ENCODE measurements at regions not wholly inside any gene's neighbourhood (a gene's known extent, or its start where the extent isn't known, plus 50 kb on each side); places are given as distances from the start of the nearest gene placed in this dataset.
"Not testable (repeated sequence)": the region's sequence is repeated elsewhere in the genome, so short reads cannot be mapped to it uniquely, and the experiment has no call there.

DNA sequence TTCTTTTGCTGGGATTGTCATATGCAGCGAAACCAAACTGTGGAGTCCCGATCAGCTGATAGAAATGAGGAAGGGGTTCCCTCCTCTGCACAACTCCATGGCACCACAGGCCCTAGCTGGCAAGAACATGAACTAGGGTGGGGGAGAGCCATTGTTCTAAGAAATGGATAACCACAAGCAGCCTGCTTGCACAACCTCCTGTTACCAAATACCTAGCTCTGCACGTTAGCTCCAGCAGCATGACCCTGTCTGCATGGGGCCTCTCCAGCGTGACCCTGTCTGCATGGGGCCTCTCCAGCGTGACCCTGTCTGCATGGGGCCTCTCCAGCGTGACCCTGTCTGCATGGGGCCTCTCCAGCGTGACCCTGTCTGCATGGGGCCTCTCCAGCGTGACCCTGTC is 793.6 kb downstream of the SPATA31A7 start:
- not testable (repeated sequence) for H3K4me3 Mint-ChIP-seq; H3K79me1 ChIP-seq (ENCODE audit: insufficient read depth, low read depth, low read length, poor library complexity, severe bottlenecking); H3K4me1 Mint-ChIP-seq; H3K18ac ChIP-seq (ENCODE audit: insufficient read length, low read depth, low read length); H2BK20ac ChIP-seq (ENCODE audit: low read depth, low read length, poor library complexity, severe bottlenecking); H4K8ac ChIP-seq (replicated peaks; ENCODE audit: insufficient read length, low read depth, low read length); H3K4me2 ChIP-seq (ENCODE audit: insufficient read depth, insufficient read length, low read length); H3K4ac ChIP-seq (ENCODE audit: low read depth, low read length); H3K9ac ChIP-seq (ENCODE audit: extremely low read depth, insufficient read length, low read length); H3K27me3 Mint-ChIP-seq (ENCODE audit: low read depth); H3K27me3 ChIP-seq (ENCODE audit: insufficient read depth, low read length); H2BK15ac ChIP-seq (ENCODE audit: low read depth, low read length); H2BK12ac ChIP-seq (ENCODE audit: insufficient read length, low read depth, low read length); H2AK5ac ChIP-seq (ENCODE audit: insufficient read length, low read length); H4K91ac ChIP-seq (ENCODE audit: insufficient read length, low read depth, low read length); H3K9me3 Mint-ChIP-seq; DNase-seq; H3K27ac ChIP-seq (ENCODE audit: insufficient read length, low read depth, low read length); H2AFZ ChIP-seq (ENCODE audit: low read length); H3K14ac ChIP-seq (ENCODE audit: insufficient read depth, low read length); H2BK5ac ChIP-seq (ENCODE audit: insufficient read length, low read length); H3T11ph ChIP-seq (ENCODE audit: low read length); H4K5ac ChIP-seq (ENCODE audit: insufficient read length, low read depth, low read length); H3K23me2 ChIP-seq (ENCODE audit: insufficient read length, low read depth, low read length, poor library complexity, severe bottlenecking); H2BK120ac ChIP-seq (ENCODE audit: low read depth, low read length, poor library complexity, severe bottlenecking); H3K9me3 ChIP-seq (ENCODE audit: control insufficient read depth, low read depth, low read length); H4K20me1 ChIP-seq (ENCODE audit: control insufficient read depth, insufficient read depth, insufficient read length); H3K4me1 ChIP-seq (ENCODE audit: insufficient read depth, low read length); H3K23ac ChIP-seq (ENCODE audit: insufficient read length, low read depth, low read length); H3K79me2 ChIP-seq (ENCODE audit: insufficient read depth, low read length); H3K27ac Mint-ChIP-seq; H3K56ac ChIP-seq (ENCODE audit: insufficient read length, low read depth, low read length); H3K36me3 Mint-ChIP-seq (ENCODE audit: insufficient read depth in 1 of 3, low read depth in 3 of 3)
- no CpG with 5 or more reads among the region's 8 CpGs for WGBS (ENCODE audit: extremely low coverage, insufficient read length, low lambda C conversion rate)

- WGBS (ENCODE audit: extremely low coverage, insufficient read length, low lambda C conversion rate) = no CpG with 5 or more reads among the region's 9 CpGs
- not testable (repeated sequence) for H3K4me1 Mint-ChIP-seq; H3K18ac ChIP-seq (ENCODE audit: insufficient read length, low read depth, low read length); H2BK15ac ChIP-seq (ENCODE audit: low read depth, low read length); H4K20me1 ChIP-seq (ENCODE audit: control insufficient read depth, insufficient read depth, insufficient read length); H4K5ac ChIP-seq (ENCODE audit: insufficient read length, low read depth, low read length); H3K4me3 Mint-ChIP-seq; H3K4me2 ChIP-seq (ENCODE audit: insufficient read depth, insufficient read length, low read length); H3K9me3 ChIP-seq (ENCODE audit: control insufficient read depth, low read depth, low read length); H2BK12ac ChIP-seq (ENCODE audit: insufficient read length, low read depth, low read length); H3K23ac ChIP-seq (ENCODE audit: insufficient read length, low read depth, low read length); H3K27me3 Mint-ChIP-seq (ENCODE audit: low read depth); H2AFZ ChIP-seq (ENCODE audit: low read length); H3K9ac ChIP-seq (ENCODE audit: extremely low read depth, insufficient read length, low read length); H4K8ac ChIP-seq (replicated peaks; ENCODE audit: insufficient read length, low read depth, low read length); H3K79me2 ChIP-seq (ENCODE audit: insufficient read depth, low read length); H2BK120ac ChIP-seq (ENCODE audit: low read depth, low read length, poor library complexity, severe bottlenecking); H3K27me3 ChIP-seq (ENCODE audit: insufficient read depth, low read length); H3K9me3 Mint-ChIP-seq; H4K91ac ChIP-seq (ENCODE audit: insufficient read length, low read depth, low read length); H3T11ph ChIP-seq (ENCODE audit: low read length); H3K56ac ChIP-seq (ENCODE audit: insufficient read length, low read depth, low read length); H3K23me2 ChIP-seq (ENCODE audit: insufficient read length, low read depth, low read length, poor library complexity, severe bottlenecking); H3K4ac ChIP-seq (ENCODE audit: low read depth, low read length); H3K4me1 ChIP-seq (ENCODE audit: insufficient read depth, low read length); H2BK20ac ChIP-seq (ENCODE audit: low read depth, low read length, poor library complexity, severe bottlenecking); H3K14ac ChIP-seq (ENCODE audit: insufficient read depth, low read length); H3K36me3 Mint-ChIP-seq (ENCODE audit: insufficient read depth in 1 of 3, low read depth in 3 of 3); H2AK5ac ChIP-seq (ENCODE audit: insufficient read length, low read length); H3K79me1 ChIP-seq (ENCODE audit: insufficient read depth, low read depth, low read length, poor library complexity, severe bottlenecking); H3K27ac ChIP-seq (ENCODE audit: insufficient read length, low read depth, low read length); H3K27ac Mint-ChIP-seq; H2BK5ac ChIP-seq (ENCODE audit: insufficient read length, low read length)
- peak; percentile 9 for DNase-seq
Observed at GRCh38 chr9:61983954-61984353, 794.1 kb downstream of the SPATA31A7 start.

DNA sequence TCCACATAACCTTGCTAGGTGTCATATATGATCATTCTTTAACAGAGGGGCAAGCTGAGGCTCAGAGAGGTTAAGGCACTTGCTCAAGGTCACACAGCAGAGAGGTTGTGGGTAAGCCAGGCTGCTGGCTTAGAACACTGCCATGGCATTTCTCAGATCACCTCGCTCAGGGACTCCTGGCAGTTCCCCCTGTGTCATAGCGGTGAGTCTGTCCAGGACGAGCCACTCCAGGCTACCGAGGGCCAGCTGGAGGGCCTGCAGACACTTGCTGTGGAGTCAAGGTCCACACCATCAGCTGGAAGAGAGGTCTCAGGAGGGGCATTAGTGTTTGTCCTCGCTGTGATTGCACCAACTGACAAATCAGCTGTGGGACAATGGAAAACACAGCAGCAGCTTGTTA is 794.7 kb downstream of the SPATA31A7 start:
- not testable (repeated sequence) for H2AK5ac ChIP-seq (ENCODE audit: insufficient read length, low read length); H3K4ac ChIP-seq (ENCODE audit: low read depth, low read length); H3K27me3 ChIP-seq (ENCODE audit: insufficient read depth, low read length); H3K4me1 Mint-ChIP-seq; H3K4me1 ChIP-seq (ENCODE audit: insufficient read depth, low read length); H4K91ac ChIP-seq (ENCODE audit: insufficient read length, low read depth, low read length); H3K9ac ChIP-seq (ENCODE audit: extremely low read depth, insufficient read length, low read length); H2BK5ac ChIP-seq (ENCODE audit: insufficient read length, low read length); H3K27ac ChIP-seq (ENCODE audit: insufficient read length, low read depth, low read length); DNase-seq; H3K14ac ChIP-seq (ENCODE audit: insufficient read depth, low read length); H2BK120ac ChIP-seq (ENCODE audit: low read depth, low read length, poor library complexity, severe bottlenecking); H2BK15ac ChIP-seq (ENCODE audit: low read depth, low read length); H3K4me2 ChIP-seq (ENCODE audit: insufficient read depth, insufficient read length, low read length); H3T11ph ChIP-seq (ENCODE audit: low read length); H3K27me3 Mint-ChIP-seq (ENCODE audit: low read depth); H3K36me3 Mint-ChIP-seq (ENCODE audit: insufficient read depth in 1 of 3, low read depth in 3 of 3); H3K23ac ChIP-seq (ENCODE audit: insufficient read length, low read depth, low read length); H3K18ac ChIP-seq (ENCODE audit: insufficient read length, low read depth, low read length); H3K27ac Mint-ChIP-seq; H3K56ac ChIP-seq (ENCODE audit: insufficient read length, low read depth, low read length); H4K5ac ChIP-seq (ENCODE audit: insufficient read length, low read depth, low read length); H3K79me2 ChIP-seq (ENCODE audit: insufficient read depth, low read length); H2AFZ ChIP-seq (ENCODE audit: low read length); H3K9me3 ChIP-seq (ENCODE audit: control insufficient read depth, low read depth, low read length); H4K20me1 ChIP-seq (ENCODE audit: control insufficient read depth, insufficient read depth, insufficient read length); H3K4me3 Mint-ChIP-seq; H2BK12ac ChIP-seq (ENCODE audit: insufficient read length, low read depth, low read length); H4K8ac ChIP-seq (replicated peaks; ENCODE audit: insufficient read length, low read depth, low read length); H3K9me3 Mint-ChIP-seq; H3K23me2 ChIP-seq (ENCODE audit: insufficient read length, low read depth, low read length, poor library complexity, severe bottlenecking); H3K79me1 ChIP-seq (ENCODE audit: insufficient read depth, low read depth, low read length, poor library complexity, severe bottlenecking); H2BK20ac ChIP-seq (ENCODE audit: low read depth, low read length, poor library complexity, severe bottlenecking)
- WGBS (ENCODE audit: extremely low coverage, insufficient read length, low lambda C conversion rate) = no CpG with 5 or more reads among the region's 5 CpGs

Measured in H9 (cell line).